Transverse colon (tissue), 4 donors: ENCODE measurements at regions not wholly inside any gene's neighbourhood (a gene's known extent, or its start where the extent isn't known, plus 50 kb on each side); places are given as distances from the start of the nearest gene placed in this dataset.

Experiments used
- DNase-seq: peaks from one replicate; pipeline ENCODE4 v3.0.0-alpha.2; 2019
- H3K27ac ChIP-seq, 4 donors: fragments of 200-600 bp; sonication (generic); 2 replicates each; pipeline ENCODE4 v1.5.1; 2016 to 2018; ENCODE audit warnings: inconsistent platforms in 4 of 4
- H3K27me3 ChIP-seq: fragments of 200-600 bp; sonication (generic); 2 replicates; pipeline ENCODE4 v1.5.1; 2017; ENCODE audit warnings: inconsistent platforms
- H3K36me3 ChIP-seq, 4 donors: fragments of 200-600 bp; sonication (generic); 2 replicates each; pipeline ENCODE4 v1.5.1; 2017 to 2019; ENCODE audit warnings: inconsistent platforms in 4 of 4
- H3K4me1 ChIP-seq, 4 donors: fragments of 200-600 bp; sonication (generic); 2 replicates each; pipeline ENCODE4 v1.5.1; 2017 to 2020; ENCODE audit warnings: inconsistent platforms in 4 of 4
- H3K4me3 ChIP-seq, 4 donors: fragments of 200-600 bp; sonication (generic); 1 replicate in 1 of 4; 2 replicates in 3 of 4; pipeline versions ENCODE4 v1.5.1 to v1.6.1; 2017 to 2019; ENCODE audit warnings: inconsistent platforms in 4 of 4
- H3K9me3 ChIP-seq, 2 donors: fragments of 200-600 bp; sonication (generic); 2 replicates each; pipeline ENCODE4 v1.5.1; 2017 to 2019; ENCODE audit warnings: inconsistent platforms in 2 of 2
- EP300 ChIP-seq: sonication (generic); formaldehyde crosslinking; IDR thresholded peaks from one replicate; pipeline ENCODE4 v1.6.1; 2017; ENCODE audit warnings: antibody characterized with exemption, low read depth
- POLR2A ChIP-seq: fragments of 450-650 bp; IDR thresholded peaks from one replicate; pipeline ENCODE4 v1.6.1; 2016; ENCODE audit warnings: antibody characterized with exemption, mild to moderate bottlenecking, moderate library complexity
- POLR2AphosphoS5 ChIP-seq, 3 donors: sonication (generic); formaldehyde crosslinking; IDR thresholded peaks; one replicate each; pipeline ENCODE4 v1.6.1; 2016; ENCODE audit warnings: antibody characterized with exemption in 3 of 3
- WGBS, 2 donors: methylation state at CpG; one replicate each; pipeline ENCODE4 v1.1.5; 2018; ENCODE audit warnings: low coverage in 1 of 2; 5-methylcytosine and 5-hydroxymethylcytosine counted together
- in situ Hi-C, 4 donors: fragments of 200-750 bp; cut with MboI; loops; one replicate each; pipeline versions ENCODE4 v1.15.0 to v1.15.1; 2017; ENCODE audit warnings: low sequenced_read_pairs in 3 of 4, low pct_ligation_motif_present in 1 of 4, low pct_unique_long_range_greater_than_20kb in 1 of 4
- intact Hi-C: fragments of 100-400 bp; cut with DNase I; formaldehyde crosslinking; loops from one replicate; pipeline ENCODE4 v1.15.1; 2023; ENCODE audit warnings: low total_unique reads
- TF ChIP-seq, protein P1 (sequence below), 5 experiments: fragments of 200-600 bp in 3 of 5; fragments of 450-650 bp in 2 of 5; sonication (generic) in 3 of 5; IDR thresholded peaks; 1 replicate in 2 of 5; 2 replicates in 3 of 5; pipeline ENCODE4 v1.5.1; 2016 to 2017; ENCODE audit warnings: antibody characterized with exemption in 5 of 5, inconsistent platforms in 3 of 5, mild to moderate bottlenecking in 2 of 5, moderate library complexity in 1 of 5

DNA sequence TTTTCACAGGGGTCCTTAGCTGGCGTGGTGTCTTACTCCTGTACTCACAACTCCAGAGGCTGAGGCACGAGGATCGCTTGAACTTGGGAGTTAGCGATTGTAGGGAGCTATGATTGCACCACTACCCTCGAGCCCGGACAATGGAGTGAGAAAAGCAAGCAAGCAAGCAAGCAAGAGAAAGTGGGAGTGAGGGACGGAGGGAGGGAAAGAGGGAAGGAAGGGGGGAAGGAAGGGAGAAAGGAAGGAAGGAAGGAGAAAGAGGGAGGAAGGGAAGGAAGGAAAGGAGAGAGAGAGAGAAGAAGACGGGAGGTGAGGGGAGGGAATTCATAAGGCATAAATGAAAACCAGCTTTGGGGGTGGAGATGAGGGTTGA, 120.5 kb downstream of the TRIM27 start:
- DNase-seq = no peak
- H3K36me3 ChIP-seq = no peaks in the 10 kb centered on the region
- no peaks in the 10 kb centered on the region for H3K9me3 ChIP-seq
- no peak overlapping the region for H3K4me3 ChIP-seq
- no peak overlapping the region for H3K27ac ChIP-seq
- peaks cover 88% of the 10 kb centered on the region for H3K27me3 ChIP-seq
- H3K4me1 ChIP-seq = no peaks in the 10 kb centered on the region
- TF ChIP-seq POLR2AphosphoS5 (IDR thresholded peaks at IDR 0.05) (no peak), POLR2A (no peak)
- TF ChIP-seq, protein P1, sequence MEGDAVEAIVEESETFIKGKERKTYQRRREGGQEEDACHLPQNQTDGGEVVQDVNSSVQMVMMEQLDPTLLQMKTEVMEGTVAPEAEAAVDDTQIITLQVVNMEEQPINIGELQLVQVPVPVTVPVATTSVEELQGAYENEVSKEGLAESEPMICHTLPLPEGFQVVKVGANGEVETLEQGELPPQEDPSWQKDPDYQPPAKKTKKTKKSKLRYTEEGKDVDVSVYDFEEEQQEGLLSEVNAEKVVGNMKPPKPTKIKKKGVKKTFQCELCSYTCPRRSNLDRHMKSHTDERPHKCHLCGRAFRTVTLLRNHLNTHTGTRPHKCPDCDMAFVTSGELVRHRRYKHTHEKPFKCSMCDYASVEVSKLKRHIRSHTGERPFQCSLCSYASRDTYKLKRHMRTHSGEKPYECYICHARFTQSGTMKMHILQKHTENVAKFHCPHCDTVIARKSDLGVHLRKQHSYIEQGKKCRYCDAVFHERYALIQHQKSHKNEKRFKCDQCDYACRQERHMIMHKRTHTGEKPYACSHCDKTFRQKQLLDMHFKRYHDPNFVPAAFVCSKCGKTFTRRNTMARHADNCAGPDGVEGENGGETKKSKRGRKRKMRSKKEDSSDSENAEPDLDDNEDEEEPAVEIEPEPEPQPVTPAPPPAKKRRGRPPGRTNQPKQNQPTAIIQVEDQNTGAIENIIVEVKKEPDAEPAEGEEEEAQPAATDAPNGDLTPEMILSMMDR (IDR thresholded peaks at IDR 0.05) = no peak
- 10 to 13% methylated on average over 4 to 8 of the region's 8 CpGs for WGBS, 2 donors
- in situ Hi-C loops = no loop called here
- intact Hi-C loops = no loop called here

DNA sequence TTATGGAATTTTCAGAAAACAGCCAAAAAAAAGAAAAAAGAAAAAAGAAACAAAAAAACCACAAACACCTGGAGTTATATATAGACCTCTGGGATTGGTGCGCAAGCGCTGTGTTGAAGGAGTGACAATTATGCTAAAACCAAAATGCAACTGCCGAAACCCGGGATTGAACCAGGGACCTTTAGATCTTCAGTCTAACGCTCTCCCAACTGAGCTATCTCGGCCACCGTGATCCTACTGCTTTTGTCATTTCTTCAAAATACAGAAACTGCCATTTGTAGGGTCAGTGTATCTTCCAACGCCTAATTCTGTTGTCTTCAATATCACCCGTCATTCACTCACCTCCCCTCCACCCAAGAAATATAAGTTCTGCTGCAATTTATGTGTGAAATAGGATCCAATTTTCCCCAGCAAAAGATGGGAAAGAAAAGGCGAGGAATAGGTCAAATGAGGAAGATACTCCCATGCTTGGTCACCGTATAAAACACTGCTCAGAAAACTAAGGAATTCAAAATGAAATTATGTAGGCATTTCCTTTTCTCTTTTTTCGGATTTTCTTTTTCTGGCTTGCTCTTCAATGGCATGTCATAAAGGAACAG, 116.0 kb downstream of the TRIM27 start:
- no peaks in the 10 kb centered on the region for H3K36me3 ChIP-seq
- H3K27ac ChIP-seq = no peak overlapping the region
- 14 to 16% methylated on average over 12 of the region's 12 CpGs for WGBS, 2 donors
- in situ Hi-C loops = no loop called here
- H3K9me3 ChIP-seq = no peaks in the 10 kb centered on the region
- no peak overlapping the region for H3K4me3 ChIP-seq
- no peak for TF ChIP-seq POLR2A
- no peak for TF ChIP-seq POLR2AphosphoS5 (IDR thresholded peaks at IDR 0.05)
- no peak for TF ChIP-seq EP300
- TF ChIP-seq, protein P1 (IDR thresholded peaks at IDR 0.05) = no peak
- H3K4me1 ChIP-seq = no peaks in the 10 kb centered on the region
- DNase-seq = no peak
- peaks cover 99% of the 10 kb centered on the region for H3K27me3 ChIP-seq
- intact Hi-C loops = no loop called here

DNA sequence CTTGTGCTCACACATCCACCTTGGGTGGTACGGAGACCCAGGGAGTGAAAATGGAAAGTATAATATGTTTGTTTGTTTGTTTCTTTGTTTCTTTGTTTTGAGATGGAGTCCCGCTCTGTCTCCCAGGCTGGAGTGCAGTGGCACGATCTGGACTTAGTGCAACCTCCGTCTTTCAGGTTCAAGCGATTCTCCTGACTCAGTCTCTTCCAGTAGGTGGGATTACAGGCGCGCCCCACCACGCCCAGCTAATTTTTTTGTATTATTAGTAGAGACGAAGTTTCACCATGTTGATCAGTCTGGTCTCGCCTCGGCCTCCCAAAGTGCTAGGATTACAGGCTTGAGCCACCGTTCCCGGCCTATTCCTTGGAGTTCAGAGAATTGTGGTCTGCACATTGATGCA, 115.4 kb downstream of the TRIM27 start:
- Histone ChIP-seq H3K27ac (no peak overlapping the region), H3K27me3 (peaks cover 100% of the 10 kb centered on the region), H3K4me1 (no peaks in the 10 kb centered on the region), H3K9me3 (no peaks in the 10 kb centered on the region), H3K36me3 (no peaks in the 10 kb centered on the region), H3K4me3 (no peak overlapping the region)
- WGBS, 2 donors = 52 to 53% methylated on average over 11 to 13 of the region's 13 CpGs
- no peak for DNase-seq
- TF ChIP-seq EP300 (no peak), POLR2AphosphoS5 (IDR thresholded peaks at IDR 0.05) (no peak), POLR2A (no peak)
- TF ChIP-seq, protein P1 (IDR thresholded peaks at IDR 0.05) = no peak
- intact Hi-C loops (no loop called here), in situ Hi-C loops (no loop called here)

DNA sequence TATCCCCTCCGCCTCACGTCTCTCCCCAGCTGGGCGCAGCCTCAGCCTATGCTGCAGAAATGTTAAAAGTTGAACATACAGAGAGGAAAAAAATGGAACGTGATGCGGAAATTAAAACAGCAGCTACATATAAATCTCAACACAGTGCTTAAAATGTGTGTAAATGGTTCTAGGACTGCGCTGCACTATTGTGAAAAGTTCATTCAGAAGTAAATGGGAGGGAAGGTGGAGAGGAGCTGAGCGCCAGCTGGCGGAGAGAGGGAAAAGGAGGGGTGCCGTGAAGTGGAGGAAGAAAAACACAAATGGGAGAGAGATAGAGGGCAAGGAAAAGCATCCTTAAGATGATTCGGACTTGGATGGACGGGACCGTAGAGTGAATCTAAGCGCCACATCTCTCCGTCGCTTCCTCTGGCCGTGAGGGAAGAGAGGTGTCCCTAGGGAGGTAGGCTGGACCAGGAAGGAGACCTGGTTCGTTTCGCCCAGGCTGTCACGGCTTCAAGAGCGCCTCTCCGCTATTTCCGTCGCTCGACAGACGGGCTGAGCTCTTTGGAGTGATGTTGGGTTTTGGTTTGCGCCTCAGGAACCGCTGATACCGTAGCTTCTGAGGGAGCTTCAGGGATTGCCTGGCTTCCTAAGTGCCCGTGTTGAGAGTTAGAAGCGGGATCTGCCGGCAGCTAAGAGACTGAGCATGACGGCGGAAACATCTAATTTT, 113.7 kb downstream of the TRIM27 start:
- Histone ChIP-seq H3K9me3 (no peaks in the 10 kb centered on the region), H3K4me1 (peaks cover 0 to 5% (median 0%) of the 10 kb centered on the region in 4 donors), H3K36me3 (no peaks in the 10 kb centered on the region), H3K27me3 (peaks cover 100% of the 10 kb centered on the region), H3K4me3 (no peak overlapping the region), H3K27ac (no peak overlapping the region)
- 13 to 20% methylated on average over 10 to 33 of the region's 33 CpGs for WGBS, 2 donors
- in situ Hi-C loops (no loop called here), intact Hi-C loops (no loop called here)
- no peak for TF ChIP-seq POLR2AphosphoS5 (IDR thresholded peaks at IDR 0.05)
- no peak for TF ChIP-seq POLR2A
- no peak for TF ChIP-seq EP300
- TF ChIP-seq, protein P1 (IDR thresholded peaks at IDR 0.05) = no peak
- no peak for DNase-seq
